ENCODE measurements at regions not wholly inside any gene's neighbourhood (a gene's known extent, or its start where the extent isn't known, plus 50 kb on each side); places are given as distances from the start of the nearest gene placed in this dataset.

GRCh38 chr10:75302029-75302428 is 66.3 kb upstream of the COMTD1 start:
- no peak overlapping the region for H2AK5ac ChIP-seq (ENCODE audit: low read length)
- H3K79me2 ChIP-seq (ENCODE audit: control insufficient read depth, insufficient read depth, low read length, poor library complexity): no peaks in the 10 kb centered on the region
- no peak overlapping the region for H3K14ac ChIP-seq (ENCODE audit: low read length)
- H4K91ac ChIP-seq (ENCODE audit: low read depth, low read length): no peak overlapping the region
- H3K4me2 ChIP-seq (ENCODE audit: low read length): no peak overlapping the region
- H4K12ac ChIP-seq (ENCODE audit: low read depth, low read length): no peak overlapping the region
- H3K4me3 ChIP-seq (ENCODE audit: low read depth, low read length): no peak overlapping the region
- WGBS (ENCODE audit: extremely low coverage, insufficient coverage, insufficient read length): no CpG with 5 or more reads among the region's 1 CpG
- H3K9ac ChIP-seq (ENCODE audit: low read length): no peak overlapping the region
- no peak overlapping the region for H3K27ac ChIP-seq (ENCODE audit: low read depth, low read length)
- no peaks in the 10 kb centered on the region for H3K27me3 ChIP-seq (ENCODE audit: insufficient read depth, low read length)
- H3K4me1 ChIP-seq (ENCODE audit: control insufficient read depth in 1 of 2, insufficient read depth in 2 of 2, low read length in 2 of 2): peaks cover 0 to 1% of the 10 kb centered on the region in 2 experiments
- no peak overlapping the region for H2BK12ac ChIP-seq (ENCODE audit: low read length)
- H2BK120ac ChIP-seq (ENCODE audit: insufficient read depth, low read length, poor library complexity): no peak overlapping the region
- H2AFZ ChIP-seq (ENCODE audit: insufficient read depth, low read length, poor library complexity): no peak overlapping the region
- H3K9me3 ChIP-seq (ENCODE audit: insufficient read depth, low read depth, low read length): no peaks in the 10 kb centered on the region
- no peak overlapping the region for H3K4ac ChIP-seq (ENCODE audit: low read depth, low read length)
- DNase-seq: no peak
- no peak overlapping the region for H4K8ac ChIP-seq (ENCODE audit: low read depth, low read length)
- H2BK5ac ChIP-seq (ENCODE audit: low read depth, low read length, poor library complexity): no peak overlapping the region
- H3K18ac ChIP-seq (ENCODE audit: low read length): no peak overlapping the region
- no peak overlapping the region for H3K23ac ChIP-seq (ENCODE audit: low read length)
- no peaks in the 10 kb centered on the region for H3K36me3 ChIP-seq (ENCODE audit: control insufficient read depth in 1 of 2, insufficient read depth in 2 of 2, low read length in 2 of 2)
- H3K79me1 ChIP-seq (ENCODE audit: low read length): no peaks in the 10 kb centered on the region

- Histone ChIP-seq H2AFZ (ENCODE audit: insufficient read depth, low read length, poor library complexity) (no peak overlapping the region), H3K4me1 (ENCODE audit: control insufficient read depth in 1 of 2, insufficient read depth in 2 of 2, low read length in 2 of 2) (peaks cover 13 to 21% of the 10 kb centered on the region in 2 experiments), H3K9me3 (ENCODE audit: insufficient read depth, low read depth, low read length) (peaks cover 4% of the 10 kb centered on the region), H4K8ac (ENCODE audit: low read depth, low read length) (no peak overlapping the region), H2BK120ac (ENCODE audit: insufficient read depth, low read length, poor library complexity) (no peak overlapping the region), H3K4ac (ENCODE audit: low read depth, low read length) (no peak overlapping the region), H4K12ac (ENCODE audit: low read depth, low read length) (no peak overlapping the region), H2AK5ac (ENCODE audit: low read length) (no peak overlapping the region), H4K91ac (ENCODE audit: low read depth, low read length) (no peak overlapping the region), H3K79me1 (ENCODE audit: low read length) (peaks cover 12% of the 10 kb centered on the region), H2BK12ac (ENCODE audit: low read length) (peak overlapping the region; percentile 18), H3K27ac (ENCODE audit: low read depth, low read length) (no peak overlapping the region), H3K4me3 (ENCODE audit: low read depth, low read length) (no peak overlapping the region), H3K14ac (ENCODE audit: low read length) (no peak overlapping the region), H2BK5ac (ENCODE audit: low read depth, low read length, poor library complexity) (no peak overlapping the region), H3K36me3 (ENCODE audit: control insufficient read depth in 1 of 2, insufficient read depth in 2 of 2, low read length in 2 of 2) (no peaks in the 10 kb centered on the region), H3K79me2 (ENCODE audit: control insufficient read depth, insufficient read depth, low read length, poor library complexity) (no peaks in the 10 kb centered on the region), H3K9ac (ENCODE audit: low read length) (no peak overlapping the region), H3K27me3 (ENCODE audit: insufficient read depth, low read length) (no peaks in the 10 kb centered on the region), H3K18ac (ENCODE audit: low read length) (no peak overlapping the region), H3K4me2 (ENCODE audit: low read length) (no peak overlapping the region), H3K23ac (ENCODE audit: low read length) (no peak overlapping the region)
- no CpG with 5 or more reads among the region's 2 CpGs for WGBS (ENCODE audit: extremely low coverage, insufficient coverage, insufficient read length)
- no peak for DNase-seq
These were observed 61.4 kb upstream of the COMTD1 start for GRCh38 chr10:75297021-75297599.

DNA sequence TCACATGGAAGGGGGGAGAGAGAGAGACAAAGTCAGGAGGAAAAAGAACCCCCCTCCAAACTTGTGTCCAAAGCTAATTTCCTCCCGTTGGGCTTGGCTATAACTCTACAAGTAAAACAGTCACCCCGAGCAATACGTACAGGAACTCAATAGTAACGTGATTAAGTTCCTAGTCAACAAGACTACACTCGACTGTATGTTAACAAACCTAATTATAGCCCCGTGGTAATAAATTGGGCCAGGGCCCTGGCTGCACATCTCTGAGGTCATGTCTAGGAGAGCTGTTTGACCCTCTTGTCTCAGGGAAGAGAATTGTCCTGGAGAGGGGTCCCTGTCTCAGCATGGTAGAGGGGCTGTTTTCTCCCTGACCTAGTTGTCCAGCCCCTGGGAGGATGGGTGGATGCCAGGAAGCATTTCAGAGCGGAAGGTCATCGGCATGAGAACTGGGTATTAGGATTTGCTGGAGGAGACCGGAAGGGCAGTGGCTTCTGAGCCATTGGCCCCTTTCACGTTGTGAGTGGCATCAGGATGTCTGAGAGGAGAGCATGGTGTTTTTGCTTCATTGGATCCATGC is 60.2 kb upstream of the COMTD1 start:
- no peak overlapping the region for H3K18ac ChIP-seq (ENCODE audit: low read length)
- no peaks in the 10 kb centered on the region for H3K79me2 ChIP-seq (ENCODE audit: control insufficient read depth, insufficient read depth, low read length, poor library complexity)
- H3K14ac ChIP-seq (ENCODE audit: low read length): peak overlapping the region; percentile 2
- H3K9me3 ChIP-seq (ENCODE audit: insufficient read depth, low read depth, low read length): peaks cover 4% of the 10 kb centered on the region
- no peak overlapping the region for H3K23ac ChIP-seq (ENCODE audit: low read length)
- peaks cover 13 to 21% of the 10 kb centered on the region in 2 experiments for H3K4me1 ChIP-seq (ENCODE audit: control insufficient read depth in 1 of 2, insufficient read depth in 2 of 2, low read length in 2 of 2)
- no peak overlapping the region for H4K8ac ChIP-seq (ENCODE audit: low read depth, low read length)
- H3K79me1 ChIP-seq (ENCODE audit: low read length): peaks cover 12% of the 10 kb centered on the region
- H4K91ac ChIP-seq (ENCODE audit: low read depth, low read length): peak overlapping the region; percentile 1
- no peak for DNase-seq
- no peak overlapping the region for H4K12ac ChIP-seq (ENCODE audit: low read depth, low read length)
- H2AFZ ChIP-seq (ENCODE audit: insufficient read depth, low read length, poor library complexity): no peak overlapping the region
- H2BK12ac ChIP-seq (ENCODE audit: low read length): no peak overlapping the region
- no peak overlapping the region for H2BK120ac ChIP-seq (ENCODE audit: insufficient read depth, low read length, poor library complexity)
- no peak overlapping the region for H3K9ac ChIP-seq (ENCODE audit: low read length)
- no peak overlapping the region for H2AK5ac ChIP-seq (ENCODE audit: low read length)
- H3K27ac ChIP-seq (ENCODE audit: low read depth, low read length): no peak overlapping the region
- no peaks in the 10 kb centered on the region for H3K27me3 ChIP-seq (ENCODE audit: insufficient read depth, low read length)
- peak overlapping the region; percentile 75 for H3K4me2 ChIP-seq (ENCODE audit: low read length)
- no peak overlapping the region for H3K4ac ChIP-seq (ENCODE audit: low read depth, low read length)
- no peak overlapping the region for H2BK5ac ChIP-seq (ENCODE audit: low read depth, low read length, poor library complexity)
- no peak overlapping the region for H3K4me3 ChIP-seq (ENCODE audit: low read depth, low read length)
- no CpG with 5 or more reads among the region's 10 CpGs for WGBS (ENCODE audit: extremely low coverage, insufficient coverage, insufficient read length)
- no peaks in the 10 kb centered on the region for H3K36me3 ChIP-seq (ENCODE audit: control insufficient read depth in 1 of 2, insufficient read depth in 2 of 2, low read length in 2 of 2)

DNA sequence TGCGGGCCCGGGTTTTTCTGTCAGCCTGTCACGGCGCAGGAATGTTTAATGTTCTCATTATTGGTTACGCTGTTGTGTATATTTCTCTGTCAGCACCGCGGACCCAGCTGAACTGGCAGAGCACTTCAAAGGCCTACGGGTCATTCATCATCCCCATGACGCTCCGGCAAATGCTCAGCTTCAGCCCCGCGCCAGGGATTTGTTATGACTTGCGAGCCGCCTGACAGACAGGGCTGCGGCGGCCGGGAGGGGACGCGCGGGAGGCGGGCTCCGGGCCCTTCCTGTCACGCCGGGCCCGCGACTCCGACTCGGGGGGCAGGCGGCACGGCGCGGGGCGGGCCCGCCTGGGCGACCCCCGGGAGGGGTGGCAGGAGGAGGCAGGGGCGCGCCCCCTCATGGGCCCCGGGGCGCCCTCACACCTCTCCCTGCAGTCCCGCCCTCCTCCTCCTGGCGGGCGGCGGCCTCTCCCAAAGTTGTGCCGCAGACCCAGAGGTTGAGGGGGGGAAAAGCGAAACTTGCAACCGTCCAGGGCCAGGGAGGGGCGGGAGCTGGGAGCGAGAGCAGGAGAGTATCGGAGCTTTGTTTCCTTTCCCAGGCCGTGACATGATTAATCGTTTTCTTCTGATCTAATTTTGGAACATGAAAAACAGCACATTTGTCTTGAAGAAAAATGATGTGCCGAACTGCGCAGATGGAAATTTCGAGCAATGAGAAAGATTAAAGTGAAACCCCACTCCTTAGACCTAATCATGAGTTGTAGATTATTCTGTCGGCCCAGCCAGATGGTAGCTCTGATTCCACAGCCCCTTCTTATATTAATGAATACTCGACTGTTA is 59.3 kb upstream of the COMTD1 start:
- H3K18ac ChIP-seq (ENCODE audit: low read length): peak overlapping the region; percentile 37
- H3K4me1 ChIP-seq (ENCODE audit: control insufficient read depth in 1 of 2, insufficient read depth in 2 of 2, low read length in 2 of 2): peaks cover 13 to 21% of the 10 kb centered on the region in 2 experiments
- no CpG with 5 or more reads among the region's 57 CpGs for WGBS (ENCODE audit: extremely low coverage, insufficient coverage, insufficient read length)
- H3K9me3 ChIP-seq (ENCODE audit: insufficient read depth, low read depth, low read length): peaks cover 4% of the 10 kb centered on the region
- peak overlapping the region; percentile 3 for H2BK12ac ChIP-seq (ENCODE audit: low read length)
- peak overlapping the region; percentile 27 for H3K14ac ChIP-seq (ENCODE audit: low read length)
- H2AK5ac ChIP-seq (ENCODE audit: low read length): no peak overlapping the region
- no peak overlapping the region for H3K4ac ChIP-seq (ENCODE audit: low read depth, low read length)
- H3K36me3 ChIP-seq (ENCODE audit: control insufficient read depth in 1 of 2, insufficient read depth in 2 of 2, low read length in 2 of 2): no peaks in the 10 kb centered on the region
- peaks cover 12% of the 10 kb centered on the region for H3K79me1 ChIP-seq (ENCODE audit: low read length)
- peak overlapping the region; percentile 52 for H2BK5ac ChIP-seq (ENCODE audit: low read depth, low read length, poor library complexity)
- peaks cover 2% of the 10 kb centered on the region for H3K27me3 ChIP-seq (ENCODE audit: insufficient read depth, low read length)
- H4K91ac ChIP-seq (ENCODE audit: low read depth, low read length): peak overlapping the region; percentile 70
- H2BK120ac ChIP-seq (ENCODE audit: insufficient read depth, low read length, poor library complexity): peak overlapping the region; percentile 76
- H3K9ac ChIP-seq (ENCODE audit: low read length): no peak overlapping the region
- peak overlapping the region; percentile 62 for H3K4me3 ChIP-seq (ENCODE audit: low read depth, low read length)
- DNase-seq: peak; percentile 89 to 90
- no peak overlapping the region for H3K23ac ChIP-seq (ENCODE audit: low read length)
- peak overlapping the region; percentile 75 for H3K4me2 ChIP-seq (ENCODE audit: low read length)
- H4K12ac ChIP-seq (ENCODE audit: low read depth, low read length): peak overlapping the region; percentile 28
- H3K79me2 ChIP-seq (ENCODE audit: control insufficient read depth, insufficient read depth, low read length, poor library complexity): no peaks in the 10 kb centered on the region
- H4K8ac ChIP-seq (ENCODE audit: low read depth, low read length): peak overlapping the region; percentile 61
- peak overlapping the region; percentile 83 for H3K27ac ChIP-seq (ENCODE audit: low read depth, low read length)
- peak overlapping the region; percentile 75 for H2AFZ ChIP-seq (ENCODE audit: insufficient read depth, low read length, poor library complexity)
